Dendritic cell treated with granulocyte-macrophage colony-stimulating factor and Interleukin-4, amounts not matched to agents 40 ng/mL and 50 ng/mL, for 4 days (primary cell): ENCODE measurements at regions not wholly inside any gene's neighbourhood (a gene's known extent, or its start where the extent isn't known, plus 50 kb on each side); places are given as distances from the start of the nearest gene placed in this dataset.

Experiments
- H3K27ac Mint-ChIP-seq: one replicate; pipeline ENCODE4 v1.8.0; 2022; ENCODE audit warnings: mild to moderate bottlenecking, mixed read lengths
- H3K27me3 Mint-ChIP-seq: one replicate; pipeline ENCODE4 v1.8.0; 2022; ENCODE audit warnings: mild to moderate bottlenecking, mixed read lengths
- H3K36me3 Mint-ChIP-seq: one replicate; pipeline ENCODE4 v1.8.0; 2022; ENCODE audit warnings: low read depth, mixed read lengths
- H3K4me1 Mint-ChIP-seq: one replicate; pipeline ENCODE4 v1.8.0; 2022; ENCODE audit warnings: low read depth, mixed read lengths
- H3K4me3 Mint-ChIP-seq: one replicate; pipeline ENCODE4 v1.8.0; 2022; ENCODE audit warnings: mild to moderate bottlenecking, moderate library complexity, mixed read lengths
- H3K9me3 Mint-ChIP-seq: one replicate; pipeline ENCODE4 v1.8.0; 2022; ENCODE audit warnings: mixed read lengths
- intact Hi-C: fragments of 100-400 bp; cut with micrococcal nuclease; formaldehyde crosslinking; loops from one replicate; pipeline ENCODE4 v1.15.0; 2022

- Mint-ChIP-seq H3K4me1 (peaks cover 10% of the 10 kb centered on the region), H3K27ac (no peak overlapping the region), H3K9me3 (peaks cover 13% of the 10 kb centered on the region), H3K36me3 (no peaks in the 10 kb centered on the region), H3K27me3 (no peaks in the 10 kb centered on the region), H3K4me3 (no peak overlapping the region)
- intact Hi-C loops = no loop called here
These were observed 418.4 kb downstream of the CD109 start for GRCh38 chr6:74114428-74114827.

- intact Hi-C loops = no loop called here
- Mint-ChIP-seq H3K9me3 (peaks cover 13% of the 10 kb centered on the region), H3K27ac (no peak overlapping the region), H3K27me3 (no peaks in the 10 kb centered on the region), H3K4me1 (peaks cover 10% of the 10 kb centered on the region), H3K36me3 (no peaks in the 10 kb centered on the region), H3K4me3 (no peak overlapping the region)
These were observed 417.9 kb downstream of the CD109 start for GRCh38 chr6:74113901-74114300.

GRCh38 chr6:74103417-74103816 is 407.4 kb downstream of the CD109 start:
- Mint-ChIP-seq H3K27me3 (peaks cover 2% of the 10 kb centered on the region), H3K36me3 (no peaks in the 10 kb centered on the region), H3K4me1 (no peaks in the 10 kb centered on the region), H3K9me3 (no peaks in the 10 kb centered on the region), H3K27ac (no peak overlapping the region), H3K4me3 (no peak overlapping the region)
- intact Hi-C loops = no loop called here

GRCh38 chr6:74100719-74101287 is 404.8 kb downstream of the CD109 start:
- Mint-ChIP-seq H3K27me3 (no peaks in the 10 kb centered on the region), H3K4me1 (no peaks in the 10 kb centered on the region), H3K27ac (no peak overlapping the region), H3K4me3 (no peak overlapping the region), H3K9me3 (no peaks in the 10 kb centered on the region), H3K36me3 (no peaks in the 10 kb centered on the region)
- intact Hi-C loops = no loop called here

- no peak overlapping the region for H3K27ac Mint-ChIP-seq
- no peaks in the 10 kb centered on the region for H3K9me3 Mint-ChIP-seq
- H3K4me3 Mint-ChIP-seq = no peak overlapping the region
- intact Hi-C loops = no loop called here
- no peaks in the 10 kb centered on the region for H3K4me1 Mint-ChIP-seq
- H3K27me3 Mint-ChIP-seq = peaks cover 1% of the 10 kb centered on the region
- no peaks in the 10 kb centered on the region for H3K36me3 Mint-ChIP-seq
These were observed 400.3 kb downstream of the CD109 start for GRCh38 chr6:74096329-74096728.

- H3K36me3 Mint-ChIP-seq = no peaks in the 10 kb centered on the region
- intact Hi-C loops = no loop called here
These were observed 397.4 kb downstream of the CD109 start for GRCh38 chr6:74093361-74093760.

GRCh38 chr6:74091794-74092157 is 395.8 kb downstream of the CD109 start:
- H3K36me3 Mint-ChIP-seq = no peaks in the 10 kb centered on the region
- no peak overlapping the region for H3K27ac Mint-ChIP-seq
- no peaks in the 10 kb centered on the region for H3K4me1 Mint-ChIP-seq
- peaks cover 1% of the 10 kb centered on the region for H3K27me3 Mint-ChIP-seq
- H3K4me3 Mint-ChIP-seq = no peak overlapping the region
- no peaks in the 10 kb centered on the region for H3K9me3 Mint-ChIP-seq
- intact Hi-C loops = no loop called here

More at GRCh38 chr6:74093361-74093760, 397.4 kb downstream of the CD109 start:
- no peak overlapping the region for H3K27ac Mint-ChIP-seq
- no peaks in the 10 kb centered on the region for H3K9me3 Mint-ChIP-seq
- H3K4me1 Mint-ChIP-seq = no peaks in the 10 kb centered on the region
- peaks cover 1% of the 10 kb centered on the region for H3K27me3 Mint-ChIP-seq
- no peak overlapping the region for H3K4me3 Mint-ChIP-seq

- H3K27ac Mint-ChIP-seq = no peak overlapping the region
- no peaks in the 10 kb centered on the region for H3K9me3 Mint-ChIP-seq
- H3K4me3 Mint-ChIP-seq = no peak overlapping the region
- peaks cover 1% of the 10 kb centered on the region for H3K27me3 Mint-ChIP-seq
- no peaks in the 10 kb centered on the region for H3K4me1 Mint-ChIP-seq
- intact Hi-C loops = no loop called here
- H3K36me3 Mint-ChIP-seq = no peaks in the 10 kb centered on the region
These were observed 395.3 kb downstream of the CD109 start for GRCh38 chr6:74091136-74091793.

- Mint-ChIP-seq H3K4me3 (no peak overlapping the region), H3K9me3 (no peaks in the 10 kb centered on the region), H3K4me1 (no peaks in the 10 kb centered on the region), H3K36me3 (no peaks in the 10 kb centered on the region), H3K27me3 (no peaks in the 10 kb centered on the region), H3K27ac (no peak overlapping the region)
- intact Hi-C loops = no loop called here
These were observed 391.9 kb downstream of the CD109 start for GRCh38 chr6:74087899-74088298.

GRCh38 chr6:74075896-74076295 is 379.9 kb downstream of the CD109 start:
- H3K4me1 Mint-ChIP-seq = no peaks in the 10 kb centered on the region
- no peaks in the 10 kb centered on the region for H3K9me3 Mint-ChIP-seq
- H3K27ac Mint-ChIP-seq = no peak overlapping the region
- intact Hi-C loops = no loop called here
- no peak overlapping the region for H3K4me3 Mint-ChIP-seq
- H3K27me3 Mint-ChIP-seq = no peaks in the 10 kb centered on the region
- H3K36me3 Mint-ChIP-seq = no peaks in the 10 kb centered on the region

GRCh38 chr6:74075323-74075722 is 379.3 kb downstream of the CD109 start:
- Mint-ChIP-seq H3K27ac (no peak overlapping the region), H3K4me3 (no peak overlapping the region), H3K9me3 (no peaks in the 10 kb centered on the region), H3K27me3 (no peaks in the 10 kb centered on the region), H3K4me1 (no peaks in the 10 kb centered on the region), H3K36me3 (no peaks in the 10 kb centered on the region)
- intact Hi-C loops = no loop called here

- Mint-ChIP-seq H3K36me3 (no peaks in the 10 kb centered on the region), H3K27ac (no peak overlapping the region), H3K4me3 (no peak overlapping the region), H3K4me1 (no peaks in the 10 kb centered on the region), H3K27me3 (no peaks in the 10 kb centered on the region), H3K9me3 (no peaks in the 10 kb centered on the region)
- intact Hi-C loops = no loop called here
These were observed 378.6 kb downstream of the CD109 start for GRCh38 chr6:74074645-74075044.

- H3K27me3 Mint-ChIP-seq = no peaks in the 10 kb centered on the region
- H3K4me1 Mint-ChIP-seq = no peaks in the 10 kb centered on the region
- no peaks in the 10 kb centered on the region for H3K36me3 Mint-ChIP-seq
- no peak overlapping the region for H3K4me3 Mint-ChIP-seq
- no peaks in the 10 kb centered on the region for H3K9me3 Mint-ChIP-seq
- no peak overlapping the region for H3K27ac Mint-ChIP-seq
- intact Hi-C loops = no loop called here
These were observed 378.0 kb downstream of the CD109 start for GRCh38 chr6:74073999-74074398.

GRCh38 chr6:74073429-74073828 is 377.4 kb downstream of the CD109 start:
- no peaks in the 10 kb centered on the region for H3K27me3 Mint-ChIP-seq
- H3K27ac Mint-ChIP-seq = no peak overlapping the region
- H3K4me3 Mint-ChIP-seq = no peak overlapping the region
- intact Hi-C loops = no loop called here
- no peaks in the 10 kb centered on the region for H3K36me3 Mint-ChIP-seq
- no peaks in the 10 kb centered on the region for H3K9me3 Mint-ChIP-seq
- H3K4me1 Mint-ChIP-seq = no peaks in the 10 kb centered on the region

GRCh38 chr6:74071214-74071613 is 375.2 kb downstream of the CD109 start:
- no peak overlapping the region for H3K27ac Mint-ChIP-seq
- no peaks in the 10 kb centered on the region for H3K36me3 Mint-ChIP-seq
- intact Hi-C loops = no loop called here
- no peaks in the 10 kb centered on the region for H3K4me1 Mint-ChIP-seq
- H3K9me3 Mint-ChIP-seq = no peaks in the 10 kb centered on the region
- no peak overlapping the region for H3K4me3 Mint-ChIP-seq
- no peaks in the 10 kb centered on the region for H3K27me3 Mint-ChIP-seq
